K562 (cell line): ENCODE measurements at regions not wholly inside any gene's neighbourhood (a gene's known extent, or its start where the extent isn't known, plus 50 kb on each side); places are given as distances from the start of the nearest gene placed in this dataset.

Experiments used
- ATAC-seq: fragments of 200-7000 bp; cut with Tn5 transposase; 3 replicates; pipeline ENCODE4 v1.9.1; 2020; ENCODE audit warnings: moderate library complexity
- BruUV-seq: library from RNA; stranded (reverse); fragments of 400-500 nt; replicated peaks from 2 replicates; lab custom pipeline; 2021; lab: Mats Ljungman, UMichigan
- CTCF ChIA-PET: fragments of 300-600 bp; formaldehyde crosslinking; extraction: SDS; loops from one replicate; lab custom pipeline; 2021; ENCODE audit warnings: low intra/inter-chr PET ratio; lab: Yijun Ruan, JAX
- POLR2A ChIA-PET: fragments of 300-600, 350-650 bp; sonication (Branson Sonifier 250); formaldehyde crosslinking; extraction: SDS; loops from one replicate; lab custom pipeline; 2021; ENCODE audit warnings: antibody characterized with exemption, inconsistent platforms; lab: Yijun Ruan, JAX
- DNase-seq, 4 experiments: peaks; one replicate each; pipeline versions ENCODE4 v3.0.0 to v3.0.0-alpha.2; 2011 to 2018; ENCODE audit warnings: low spot score in 3 of 4, mixed read lengths in 3 of 4; ENCODE audit errors: extremely low read depth in 1 of 4
- FAIRE-seq: peaks from 2 replicates; lab custom pipeline; 2011; peaks lifted over from hg19 to GRCh38; lab: Jason Lieb, UNC
- H2AFZ ChIP-seq: 2 replicates; pipeline ENCODE4 v1.6.0; 2011; ENCODE audit warnings: low read depth, low read length, control low read depth, inconsistent platforms
- H3K27ac ChIP-seq: fragments of 200-600 bp; 3 replicates; pipeline ENCODE4 v1.8.0; 2011; ENCODE audit warnings: low read depth, mild to moderate bottlenecking, control low read depth, inconsistent platforms, low read length, moderate library complexity, mixed read lengths; ENCODE audit errors: extremely low read depth
- H3K27me3 ChIP-seq, 2 experiments: fragments of 300-600 bp in 1 of 2; 2 replicates in 1 of 2; 3 replicates in 1 of 2; pipeline versions ENCODE4 v1.6.0 to v1.8.0; 2011; ENCODE audit warnings: inconsistent platforms in 2 of 2, low read length in 2 of 2, mild to moderate bottlenecking in 1 of 2, mixed read lengths in 1 of 2, moderate library complexity in 1 of 2; ENCODE audit not compliant: control insufficient read depth in 2 of 2, insufficient read depth in 2 of 2
- H3K36me3 ChIP-seq: fragments of 300-600 bp; 3 replicates; pipeline ENCODE4 v1.8.0; 2011; ENCODE audit warnings: mild to moderate bottlenecking, low read length, inconsistent platforms; ENCODE audit not compliant: control insufficient read depth, insufficient read depth
- H3K4me1 ChIP-seq, 2 experiments: fragments of 200-600 bp in 1 of 2; replicated peaks in 1 of 2; 2 replicates in 1 of 2; 3 replicates in 1 of 2; pipeline versions ENCODE4 v1.5.1 to v1.8.0; 2011; ENCODE audit warnings: inconsistent platforms in 2 of 2, low read length in 2 of 2, mild to moderate bottlenecking in 1 of 2, mixed read lengths in 1 of 2, moderate library complexity in 1 of 2; ENCODE audit not compliant: control insufficient read depth in 2 of 2, insufficient read depth in 2 of 2
- H3K4me2 ChIP-seq: 2 replicates; pipeline ENCODE4 v1.6.1; 2011; ENCODE audit warnings: low read length, control low read depth, inconsistent platforms, mixed read lengths; ENCODE audit not compliant: insufficient read depth
- H3K4me3 ChIP-seq: fragments of 200-600 bp; sonication (generic), shearing (Covaris generic); 2 replicates; pipeline ENCODE4 v1.5.1; 2016; ENCODE audit warnings: control low read depth, inconsistent platforms
- H3K79me2 ChIP-seq: fragments of 200-600 bp; 3 replicates; pipeline ENCODE4 v1.8.0; 2011; ENCODE audit warnings: low read length, inconsistent platforms; ENCODE audit not compliant: control insufficient read depth, insufficient read depth
- H3K9ac ChIP-seq, 2 experiments: 2 replicates each; pipeline versions ENCODE4 v1.6.0 to v1.6.1; 2011; ENCODE audit warnings: low read depth in 2 of 2, low read length in 2 of 2, control low read depth in 1 of 2, inconsistent platforms in 1 of 2, mild to moderate bottlenecking in 1 of 2, mixed read lengths in 1 of 2; ENCODE audit not compliant: insufficient read depth in 1 of 2
- H3K9me1 ChIP-seq: one replicate; pipeline ENCODE4 v1.6.0; 2011; ENCODE audit warnings: inconsistent platforms, mild to moderate bottlenecking, low read length, moderate library complexity; ENCODE audit not compliant: control insufficient read depth, insufficient read depth
- H3K9me3 ChIP-seq: replicated peaks from 2 replicates; pipeline ENCODE4 v1.5.1; 2011; ENCODE audit warnings: low read depth, low read length, inconsistent platforms; ENCODE audit not compliant: control insufficient read depth, insufficient read depth
- H4K20me1 ChIP-seq: replicated peaks from 2 replicates; pipeline ENCODE4 v1.6.1; 2011; ENCODE audit warnings: low read length, inconsistent platforms, mixed read lengths; ENCODE audit not compliant: control insufficient read depth, insufficient read depth
- FOXJ2 ChIP-seq: fragments of 200-800 bp; sonication (Bioruptor generic); IDR thresholded peaks from 2 replicates; pipeline ENCODE4 v1.6.1; 2016; ENCODE audit warnings: missing genetic modification characterization, missing compliant biosample characterization
- HNRNPH1 ChIP-seq: fragments of 200-400 bp; formaldehyde crosslinking; optimal IDR thresholded peaks from 2 replicates; pipeline ENCODE3; 2017; ENCODE audit warnings: low read depth, mild to moderate bottlenecking, low read length, moderate library complexity
- NFXL1 ChIP-seq: fragments of 450-650 bp; formaldehyde crosslinking; IDR thresholded peaks from 2 replicates; pipeline ENCODE4 v1.4.0; 2021; ENCODE audit warnings: mild to moderate bottlenecking
- ZC3H11A ChIP-seq: IDR thresholded peaks from 2 replicates; pipeline ENCODE4 v1.6.1; 2012; ENCODE audit warnings: low read depth, low read length, improper control_type of control experiment
- ZNF398 ChIP-seq: fragments of 250-450 bp; sonication (Bioruptor Pico); IDR thresholded peaks from 2 replicates; pipeline ENCODE4 v1.8.0; 2021; ENCODE audit warnings: moderate library complexity, mild to moderate bottlenecking, inconsistent platforms
- in situ Hi-C: fragments of 300-500 bp; cut with MboI; formaldehyde crosslinking; loops from 4 replicates; pipeline ENCODE4 v1.15.0; 2018; ENCODE audit warnings: inconsistent platforms, mixed read lengths
- intact Hi-C: fragments of 100-400 bp; cut with micrococcal nuclease; formaldehyde crosslinking; loops from 2 replicates; pipeline ENCODE4 v1.14.2; 2022
- TF ChIP-seq, protein P1 (sequence below): fragments of 450-650 bp; IDR thresholded peaks from 2 replicates; pipeline ENCODE4 v1.6.1; 2018; ENCODE audit not compliant: partially characterized antibody

GRCh38 chr10:56624082-56624481, 263.0 kb upstream of the ZWINT start:
- POLR2A ChIA-PET: no interaction called here

More at GRCh38 chr10:56624082-56624481, 263.0 kb upstream of the ZWINT start:
- DNase-seq (no peak), ATAC-seq (no peak)
- no peaks in the 10 kb centered on the region for H3K27me3 ChIP-seq
- H3K4me3 ChIP-seq: no peak overlapping the region
- H3K27ac ChIP-seq: no peak overlapping the region
- H3K4me2 ChIP-seq: no peak overlapping the region
- H3K9ac ChIP-seq: no peak overlapping the region
- in situ Hi-C loops: no loop called here
- TF ChIP-seq, protein P1, sequence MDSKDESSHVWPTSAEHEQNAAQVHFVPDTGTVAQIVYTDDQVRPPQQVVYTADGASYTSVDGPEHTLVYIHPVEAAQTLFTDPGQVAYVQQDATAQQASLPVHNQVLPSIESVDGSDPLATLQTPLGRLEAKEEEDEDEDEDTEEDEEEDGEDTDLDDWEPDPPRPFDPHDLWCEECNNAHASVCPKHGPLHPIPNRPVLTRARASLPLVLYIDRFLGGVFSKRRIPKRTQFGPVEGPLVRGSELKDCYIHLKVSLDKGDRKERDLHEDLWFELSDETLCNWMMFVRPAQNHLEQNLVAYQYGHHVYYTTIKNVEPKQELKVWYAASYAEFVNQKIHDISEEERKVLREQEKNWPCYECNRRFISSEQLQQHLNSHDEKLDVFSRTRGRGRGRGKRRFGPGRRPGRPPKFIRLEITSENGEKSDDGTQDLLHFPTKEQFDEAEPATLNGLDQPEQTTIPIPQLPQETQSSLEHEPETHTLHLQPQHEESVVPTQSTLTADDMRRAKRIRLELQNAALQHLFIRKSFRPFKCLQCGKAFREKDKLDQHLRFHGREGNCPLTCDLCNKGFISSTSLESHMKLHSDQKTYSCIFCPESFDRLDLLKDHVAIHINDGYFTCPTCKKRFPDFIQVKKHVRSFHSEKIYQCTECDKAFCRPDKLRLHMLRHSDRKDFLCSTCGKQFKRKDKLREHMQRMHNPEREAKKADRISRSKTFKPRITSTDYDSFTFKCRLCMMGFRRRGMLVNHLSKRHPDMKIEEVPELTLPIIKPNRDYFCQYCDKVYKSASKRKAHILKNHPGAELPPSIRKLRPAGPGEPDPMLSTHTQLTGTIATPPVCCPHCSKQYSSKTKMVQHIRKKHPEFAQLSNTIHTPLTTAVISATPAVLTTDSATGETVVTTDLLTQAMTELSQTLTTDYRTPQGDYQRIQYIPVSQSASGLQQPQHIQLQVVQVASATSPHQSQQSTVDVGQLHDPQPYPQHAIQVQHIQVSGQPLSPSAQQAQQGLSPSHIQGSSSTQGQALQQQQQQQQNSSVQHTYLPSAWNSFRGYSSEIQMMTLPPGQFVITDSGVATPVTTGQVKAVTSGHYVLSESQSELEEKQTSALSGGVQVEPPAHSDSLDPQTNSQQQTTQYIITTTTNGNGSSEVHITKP: no peak
- TF ChIP-seq ZNF398 (CRISPR knock-in tag) (no peak), FOXJ2 (tag) (no peak), ZC3H11A (no peak), NFXL1 (CRISPR knock-in tag) (no peak), HNRNPH1 (no peak)
- TF ChIP-seq, all 486 proteins: peak for 0
- Histone ChIP-seq H3K4me1 (no peaks in the 10 kb centered on the region), H2AFZ (no peak overlapping the region), H3K36me3 (no peaks in the 10 kb centered on the region), H4K20me1 (no peaks in the 10 kb centered on the region), H3K79me2 (no peaks in the 10 kb centered on the region), H3K9me1 (no peaks in the 10 kb centered on the region), H3K9me3 (no peaks in the 10 kb centered on the region; the same call in 1 of the 2 replicates)
- no peak for FAIRE-seq
- intact Hi-C loops: no loop called here
- CTCF ChIA-PET: no interaction called here
- BruUV-seq: no TSS peak
